Fibroblast of skin of abdomen (primary cell): ENCODE measurements at regions not wholly inside any gene's neighbourhood (a gene's known extent, or its start where the extent isn't known, plus 50 kb on each side); places are given as distances from the start of the nearest gene placed in this dataset.
"Not testable (repeated sequence)": the region's sequence is repeated elsewhere in the genome, so short reads cannot be mapped to it uniquely, and the experiment has no call there.

Source experiments
- DNase-seq: peaks from one replicate; pipeline ENCODE4 v3.0.0-alpha.2; 2013

GRCh38 chr2:95728878-95729596 is 137.2 kb downstream of the TRIM43 start:
- peak; percentile 87 for DNase-seq

- no peak for DNase-seq
These were observed 137.8 kb downstream of the TRIM43 start for GRCh38 chr2:95729597-95729955.

- DNase-seq: no peak
These were observed 139.0 kb downstream of the TRIM43 start for GRCh38 chr2:95730813-95731212.

- DNase-seq: no peak
These were observed 143.4 kb downstream of the TRIM43 start for GRCh38 chr2:95734976-95735890.

GRCh38 chr2:95738301-95738700 is 146.5 kb downstream of the TRIM43 start:
- no peak for DNase-seq

- not testable (repeated sequence) for DNase-seq
These were observed 160.3 kb downstream of the TRIM43 start for GRCh38 chr2:95752126-95752525.

GRCh38 chr2:95753812-95754211 is 162.0 kb downstream of the TRIM43 start:
- not testable (repeated sequence) for DNase-seq

GRCh38 chr2:95754213-95754612 is 162.4 kb downstream of the TRIM43 start:
- DNase-seq: not testable (repeated sequence)

- DNase-seq: not testable (repeated sequence)
These were observed 163.2 kb downstream of the TRIM43 start for GRCh38 chr2:95754819-95755563.

GRCh38 chr2:95755956-95756669 is 164.3 kb downstream of the TRIM43 start:
- not testable (repeated sequence) for DNase-seq

GRCh38 chr2:95757988-95758387 is 166.2 kb downstream of the TRIM43 start:
- DNase-seq: no peak

- DNase-seq: no peak
These were observed 167.9 kb downstream of the TRIM43 start for GRCh38 chr2:95759481-95760246.

GRCh38 chr2:95760806-95761525 is 169.2 kb downstream of the TRIM43 start:
- peak; percentile 84 for DNase-seq

GRCh38 chr2:95761556-95761955 is 169.8 kb downstream of the TRIM43 start:
- DNase-seq: no peak

- DNase-seq: not testable (repeated sequence)
These were observed 170.5 kb downstream of the TRIM43 start for GRCh38 chr2:95762023-95763021.

- DNase-seq: not testable (repeated sequence)
These were observed 171.3 kb downstream of the TRIM43 start for GRCh38 chr2:95763074-95763473.

- DNase-seq: not testable (repeated sequence)
These were observed 173.2 kb downstream of the TRIM43 start for GRCh38 chr2:95764966-95765365.

GRCh38 chr2:95765925-95766910 is 174.4 kb downstream of the TRIM43 start:
- not testable (repeated sequence) for DNase-seq
